GM12878 (cell line): ENCODE measurements at regions not wholly inside any gene's neighbourhood (a gene's known extent, or its start where the extent isn't known, plus 50 kb on each side); places are given as distances from the start of the nearest gene placed in this dataset.

Source experiments
- CREB1 ChIP-seq: IDR thresholded peaks from 2 replicates; pipeline ENCODE4 v1.6.1; 2012; ENCODE audit warnings: low read depth, mild to moderate bottlenecking, inconsistent platforms
- KDM1A ChIP-seq: fragments of 200-600 bp; sonication (generic); IDR thresholded peaks from 2 replicates; pipeline ENCODE4 v1.6.1; 2016; ENCODE audit warnings: borderline replicate concordance
- MTA2 ChIP-seq: fragments of 450-650 bp; IDR thresholded peaks from 2 replicates; pipeline ENCODE4 v1.6.1; 2016; ENCODE audit warnings: low read depth, mild to moderate bottlenecking, moderate library complexity
- POLR2AphosphoS5 ChIP-seq: IDR thresholded peaks from 2 replicates; pipeline ENCODE4 v1.6.1; 2011; ENCODE audit warnings: mild to moderate bottlenecking, low read length, inconsistent platforms
- RFX5 ChIP-seq: IDR thresholded peaks from 2 replicates; pipeline ENCODE4 v1.6.1; 2011; ENCODE audit warnings: low read depth, low read length, improper control_type of control experiment
- TF ChIP-seq, protein P1 (sequence below), 3 experiments: IDR thresholded peaks in 2 of 3; conservative IDR thresholded peaks in 1 of 3; 2 replicates each; pipeline ENCODE4 v1.5.1; 2011; ENCODE audit warnings: low read depth in 3 of 3, low read length in 3 of 3, mild to moderate bottlenecking in 3 of 3, control low read depth in 2 of 3, moderate library complexity in 2 of 3, inconsistent platforms in 1 of 3, mixed read lengths in 1 of 3; ENCODE audit not compliant: control insufficient read depth in 2 of 3, insufficient read depth in 1 of 3; ENCODE audit errors: extremely low read depth in 1 of 3
- TF ChIP-seq, protein P2 (sequence below): fragments of 450-650 bp; formaldehyde crosslinking; IDR thresholded peaks from 2 replicates; pipeline ENCODE4 v1.5.0; 2022; ENCODE audit warnings: mild to moderate bottlenecking, missing genetic modification characterization
- TF ChIP-seq, protein P3 (sequence below): fragments of 150-350 bp; IDR thresholded peaks from 2 replicates; pipeline ENCODE4 v1.6.1; 2016; ENCODE audit warnings: low read depth, low read length

DNA sequence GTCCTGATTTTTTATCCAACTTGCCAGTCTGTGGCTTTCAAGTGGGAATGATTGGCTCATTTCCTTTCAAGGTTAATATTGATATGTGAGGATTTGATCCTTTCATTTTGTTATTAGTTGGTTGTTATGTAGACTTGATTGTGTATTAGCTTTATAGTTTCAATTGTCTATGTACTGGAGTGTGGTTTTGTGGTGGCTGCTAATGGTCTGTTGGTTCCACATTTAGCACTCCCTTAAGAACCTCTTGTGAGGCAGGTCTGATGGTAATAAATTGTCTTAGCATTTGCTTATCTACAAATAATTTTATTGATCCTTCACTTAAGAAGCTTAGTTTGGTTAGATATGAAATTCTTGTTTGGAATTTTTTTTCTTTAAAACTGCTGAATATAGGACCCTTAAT is 190.6 kb downstream of the CPXCR1 start:
- TF ChIP-seq CREB1 (no peak), RFX5 (no peak), MTA2 (no peak), KDM1A (no peak), POLR2AphosphoS5 (no peak)
- TF ChIP-seq, protein P1, sequence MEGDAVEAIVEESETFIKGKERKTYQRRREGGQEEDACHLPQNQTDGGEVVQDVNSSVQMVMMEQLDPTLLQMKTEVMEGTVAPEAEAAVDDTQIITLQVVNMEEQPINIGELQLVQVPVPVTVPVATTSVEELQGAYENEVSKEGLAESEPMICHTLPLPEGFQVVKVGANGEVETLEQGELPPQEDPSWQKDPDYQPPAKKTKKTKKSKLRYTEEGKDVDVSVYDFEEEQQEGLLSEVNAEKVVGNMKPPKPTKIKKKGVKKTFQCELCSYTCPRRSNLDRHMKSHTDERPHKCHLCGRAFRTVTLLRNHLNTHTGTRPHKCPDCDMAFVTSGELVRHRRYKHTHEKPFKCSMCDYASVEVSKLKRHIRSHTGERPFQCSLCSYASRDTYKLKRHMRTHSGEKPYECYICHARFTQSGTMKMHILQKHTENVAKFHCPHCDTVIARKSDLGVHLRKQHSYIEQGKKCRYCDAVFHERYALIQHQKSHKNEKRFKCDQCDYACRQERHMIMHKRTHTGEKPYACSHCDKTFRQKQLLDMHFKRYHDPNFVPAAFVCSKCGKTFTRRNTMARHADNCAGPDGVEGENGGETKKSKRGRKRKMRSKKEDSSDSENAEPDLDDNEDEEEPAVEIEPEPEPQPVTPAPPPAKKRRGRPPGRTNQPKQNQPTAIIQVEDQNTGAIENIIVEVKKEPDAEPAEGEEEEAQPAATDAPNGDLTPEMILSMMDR (IDR thresholded peaks at IDR 0.05 in 2 of 3, conservative IDR thresholded peaks at IDR 0.05 in 1 of 3; ENCODE audit: control insufficient read depth in 2 of 3, extremely low read depth in 1 of 3, insufficient read depth in 1 of 3, low read depth in 3 of 3, low read length in 3 of 3): no peak
- TF ChIP-seq, protein P2, sequence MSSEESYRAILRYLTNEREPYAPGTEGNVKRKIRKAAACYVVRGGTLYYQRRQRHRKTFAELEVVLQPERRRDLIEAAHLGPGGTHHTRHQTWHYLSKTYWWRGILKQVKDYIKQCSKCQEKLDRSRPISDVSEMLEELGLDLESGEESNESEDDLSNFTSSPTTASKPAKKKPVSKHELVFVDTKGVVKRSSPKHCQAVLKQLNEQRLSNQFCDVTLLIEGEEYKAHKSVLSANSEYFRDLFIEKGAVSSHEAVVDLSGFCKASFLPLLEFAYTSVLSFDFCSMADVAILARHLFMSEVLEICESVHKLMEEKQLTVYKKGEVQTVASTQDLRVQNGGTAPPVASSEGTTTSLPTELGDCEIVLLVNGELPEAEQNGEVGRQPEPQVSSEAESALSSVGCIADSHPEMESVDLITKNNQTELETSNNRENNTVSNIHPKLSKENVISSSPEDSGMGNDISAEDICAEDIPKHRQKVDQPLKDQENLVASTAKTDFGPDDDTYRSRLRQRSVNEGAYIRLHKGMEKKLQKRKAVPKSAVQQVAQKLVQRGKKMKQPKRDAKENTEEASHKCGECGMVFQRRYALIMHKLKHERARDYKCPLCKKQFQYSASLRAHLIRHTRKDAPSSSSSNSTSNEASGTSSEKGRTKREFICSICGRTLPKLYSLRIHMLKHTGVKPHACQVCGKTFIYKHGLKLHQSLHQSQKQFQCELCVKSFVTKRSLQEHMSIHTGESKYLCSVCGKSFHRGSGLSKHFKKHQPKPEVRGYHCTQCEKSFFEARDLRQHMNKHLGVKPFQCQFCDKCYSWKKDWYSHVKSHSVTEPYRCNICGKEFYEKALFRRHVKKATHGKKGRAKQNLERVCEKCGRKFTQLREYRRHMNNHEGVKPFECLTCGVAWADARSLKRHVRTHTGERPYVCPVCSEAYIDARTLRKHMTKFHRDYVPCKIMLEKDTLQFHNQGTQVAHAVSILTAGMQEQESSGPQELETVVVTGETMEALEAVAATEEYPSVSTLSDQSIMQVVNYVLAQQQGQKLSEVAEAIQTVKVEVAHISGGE: no peak
- TF ChIP-seq, protein P3, sequence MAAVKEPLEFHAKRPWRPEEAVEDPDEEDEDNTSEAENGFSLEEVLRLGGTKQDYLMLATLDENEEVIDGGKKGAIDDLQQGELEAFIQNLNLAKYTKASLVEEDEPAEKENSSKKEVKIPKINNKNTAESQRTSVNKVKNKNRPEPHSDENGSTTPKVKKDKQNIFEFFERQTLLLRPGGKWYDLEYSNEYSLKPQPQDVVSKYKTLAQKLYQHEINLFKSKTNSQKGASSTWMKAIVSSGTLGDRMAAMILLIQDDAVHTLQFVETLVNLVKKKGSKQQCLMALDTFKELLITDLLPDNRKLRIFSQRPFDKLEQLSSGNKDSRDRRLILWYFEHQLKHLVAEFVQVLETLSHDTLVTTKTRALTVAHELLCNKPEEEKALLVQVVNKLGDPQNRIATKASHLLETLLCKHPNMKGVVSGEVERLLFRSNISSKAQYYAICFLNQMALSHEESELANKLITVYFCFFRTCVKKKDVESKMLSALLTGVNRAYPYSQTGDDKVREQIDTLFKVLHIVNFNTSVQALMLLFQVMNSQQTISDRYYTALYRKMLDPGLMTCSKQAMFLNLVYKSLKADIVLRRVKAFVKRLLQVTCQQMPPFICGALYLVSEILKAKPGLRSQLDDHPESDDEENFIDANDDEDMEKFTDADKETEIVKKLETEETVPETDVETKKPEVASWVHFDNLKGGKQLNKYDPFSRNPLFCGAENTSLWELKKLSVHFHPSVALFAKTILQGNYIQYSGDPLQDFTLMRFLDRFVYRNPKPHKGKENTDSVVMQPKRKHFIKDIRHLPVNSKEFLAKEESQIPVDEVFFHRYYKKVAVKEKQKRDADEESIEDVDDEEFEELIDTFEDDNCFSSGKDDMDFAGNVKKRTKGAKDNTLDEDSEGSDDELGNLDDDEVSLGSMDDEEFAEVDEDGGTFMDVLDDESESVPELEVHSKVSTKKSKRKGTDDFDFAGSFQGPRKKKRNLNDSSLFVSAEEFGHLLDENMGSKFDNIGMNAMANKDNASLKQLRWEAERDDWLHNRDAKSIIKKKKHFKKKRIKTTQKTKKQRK: no peak
